ENCODE measurements at regions not wholly inside any gene's neighbourhood (a gene's known extent, or its start where the extent isn't known, plus 50 kb on each side); places are given as distances from the start of the nearest gene placed in this dataset.

GRCh38 chr7:79590391-79590790 lies 136.9 kb upstream of the MAGI2 start:
- TF ChIP-seq ELK1 (IDR thresholded peaks at IDR 0.05; ENCODE audit: low read depth, low read length) (no peak), JUND (IDR thresholded peaks at IDR 0.05; ENCODE audit: low read depth, low read length) (no peak), EP300 (IDR thresholded peaks at IDR 0.05; ENCODE audit: borderline replicate concordance in 1 of 2, control insufficient read depth in 1 of 2, low read depth in 2 of 2, low read length in 2 of 2) (no peak), RAD51 (IDR thresholded peaks at IDR 0.05) (no peak), ZNF24 (IDR thresholded peaks at IDR 0.05) (no peak), RFX5 (IDR thresholded peaks at IDR 0.05; ENCODE audit: low read depth, low read length) (no peak)
